ENCODE measurements at regions not wholly inside any gene's neighbourhood (a gene's known extent, or its start where the extent isn't known, plus 50 kb on each side); places are given as distances from the start of the nearest gene placed in this dataset.
"Not testable (repeated sequence)": the region's sequence is repeated elsewhere in the genome, so short reads cannot be mapped to it uniquely, and the experiment has no call there.

GRCh38 chr4:160403081-160403480, 1300.2 kb downstream of the RAPGEF2 start:
- H3K4me3 ChIP-seq (ENCODE audit: low read depth, low read length): no peak overlapping the region
- no peak for TF ChIP-seq CTCF (IDR thresholded peaks at IDR 0.05; ENCODE audit: low read depth, low read length)

GRCh38 chr4:160406263-160406825, 1303.5 kb downstream of the RAPGEF2 start:
- no peak overlapping the region for H3K4me3 ChIP-seq (ENCODE audit: low read depth, low read length)
- TF ChIP-seq CTCF (IDR thresholded peaks at IDR 0.05; ENCODE audit: low read depth, low read length): no peak

DNA sequence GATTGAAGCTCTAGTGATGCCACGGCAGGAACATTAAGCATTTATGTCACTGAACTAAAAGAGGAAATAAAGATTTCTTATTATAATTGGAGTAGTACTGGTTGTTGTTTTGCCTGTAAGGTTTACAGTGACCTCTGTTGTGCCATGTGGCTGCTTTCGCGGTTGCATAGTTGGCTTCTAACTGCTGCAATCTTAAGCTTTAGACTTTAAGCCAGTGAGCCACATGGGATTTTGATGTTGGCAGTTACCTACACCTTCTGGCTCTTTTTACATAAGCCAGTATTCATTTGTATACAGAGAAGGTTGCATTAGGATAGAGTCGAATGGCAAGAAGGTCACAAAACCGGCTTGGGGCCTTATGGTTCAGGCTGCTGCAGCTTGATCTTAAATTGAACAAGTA, 1311.6 kb downstream of the RAPGEF2 start:
- no peak for TF ChIP-seq CTCF (IDR thresholded peaks at IDR 0.05; ENCODE audit: low read depth, low read length)
- H3K4me3 ChIP-seq (ENCODE audit: low read depth, low read length): no peak overlapping the region

GRCh38 chr4:160423879-160424451, 1321.1 kb downstream of the RAPGEF2 start:
- no peak for TF ChIP-seq CTCF (IDR thresholded peaks at IDR 0.05; ENCODE audit: low read depth, low read length)
- H3K4me3 ChIP-seq (ENCODE audit: low read depth, low read length): no peak overlapping the region

- H3K4me3 ChIP-seq (ENCODE audit: low read depth, low read length): no peak overlapping the region
- TF ChIP-seq CTCF (IDR thresholded peaks at IDR 0.05; ENCODE audit: low read depth, low read length): no peak
Observed at GRCh38 chr4:160426233-160426632, 1323.4 kb downstream of the RAPGEF2 start.

DNA sequence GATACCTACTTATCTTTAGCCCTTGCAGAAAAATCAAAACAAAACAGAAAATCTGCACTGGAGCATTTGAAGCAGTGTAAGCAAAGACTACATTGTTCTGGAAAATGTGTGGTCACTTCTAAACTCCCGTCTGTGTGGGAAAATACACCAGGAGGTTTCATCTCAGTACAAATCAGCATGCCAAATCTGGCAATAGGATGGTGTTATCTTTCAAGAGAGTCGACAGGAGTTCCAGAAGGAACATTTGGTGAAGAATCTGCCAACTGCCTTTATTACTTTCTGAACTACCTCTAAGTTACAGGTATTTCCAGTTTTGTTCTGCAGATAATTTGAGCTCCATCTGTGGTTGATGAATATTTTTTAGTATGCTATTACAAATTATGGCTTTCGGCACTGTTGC, 1348.0 kb downstream of the RAPGEF2 start:
- TF ChIP-seq CTCF (IDR thresholded peaks at IDR 0.05; ENCODE audit: low read depth, low read length): no peak
- H3K4me3 ChIP-seq (ENCODE audit: low read depth, low read length): no peak overlapping the region

GRCh38 chr4:160481696-160482690, 1379.1 kb downstream of the RAPGEF2 start:
- H3K4me3 ChIP-seq (ENCODE audit: low read depth, low read length): not testable (repeated sequence)
